Skin of body (tissue), 1 donor: ENCODE measurements at regions not wholly inside any gene's neighbourhood (a gene's known extent, or its start where the extent isn't known, plus 50 kb on each side); places are given as distances from the start of the nearest gene placed in this dataset.
"Not testable (repeated sequence)": the region's sequence is repeated elsewhere in the genome, so short reads cannot be mapped to it uniquely, and the experiment has no call there.

Experiments
- DNase-seq: peaks from one replicate; lab custom pipeline; 2025; lab: John Stamatoyannopoulos, UW

DNA sequence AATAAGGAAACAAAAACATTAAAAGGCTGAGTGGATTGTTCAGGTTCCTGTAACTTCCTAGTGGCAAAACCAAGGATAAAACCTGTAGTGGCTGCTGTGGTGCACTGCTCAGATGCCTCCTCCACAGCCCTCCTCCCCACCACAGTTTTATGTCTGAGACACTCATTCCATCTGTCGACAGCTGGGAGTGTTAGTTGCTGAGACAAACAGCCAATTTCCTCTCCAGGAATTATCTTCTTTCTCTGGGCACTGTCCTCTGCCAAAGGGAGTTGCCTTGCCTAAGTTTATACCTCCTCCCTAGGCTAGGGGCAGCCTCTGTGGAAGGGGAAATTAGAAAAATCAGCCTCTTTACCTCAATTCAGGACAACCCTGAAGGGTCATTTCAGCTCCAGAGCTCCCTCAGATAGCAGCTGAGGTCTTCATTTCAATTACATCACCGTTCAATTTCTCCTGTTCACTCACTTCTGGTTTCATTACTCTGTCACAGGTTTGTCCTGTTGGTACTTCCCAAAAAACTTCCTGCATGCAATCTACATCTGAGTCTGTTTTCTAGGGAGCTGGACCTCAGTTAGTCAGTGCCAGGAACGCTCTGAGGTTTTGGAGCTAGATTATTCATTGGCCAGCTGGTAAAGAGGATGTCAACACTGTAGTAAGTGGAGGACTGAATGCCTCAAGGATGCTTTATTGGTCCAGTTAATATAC, 74.9 kb upstream of the ATP2B1 start:
- DNase-seq = peak; percentile 43

DNA sequence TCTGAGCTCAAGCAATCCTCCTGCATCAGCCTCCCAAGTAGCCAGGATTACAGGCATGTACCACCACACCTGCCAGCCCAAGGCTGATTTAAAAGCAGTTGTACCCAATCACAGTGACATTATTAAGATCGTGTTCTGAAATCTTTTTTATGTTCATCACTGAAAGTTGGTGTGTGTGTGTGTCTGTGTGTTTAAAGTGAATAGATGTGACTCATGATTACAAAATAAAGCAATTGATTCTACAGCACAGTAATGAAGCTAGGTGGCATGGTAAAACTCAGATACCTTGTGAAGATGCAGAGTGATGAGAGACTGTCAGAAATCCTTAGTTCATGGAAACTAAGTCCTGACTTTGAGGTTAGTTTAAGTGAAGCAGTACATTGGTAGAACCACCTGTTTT, 74.2 kb upstream of the ATP2B1 start:
- DNase-seq = no peak

DNA sequence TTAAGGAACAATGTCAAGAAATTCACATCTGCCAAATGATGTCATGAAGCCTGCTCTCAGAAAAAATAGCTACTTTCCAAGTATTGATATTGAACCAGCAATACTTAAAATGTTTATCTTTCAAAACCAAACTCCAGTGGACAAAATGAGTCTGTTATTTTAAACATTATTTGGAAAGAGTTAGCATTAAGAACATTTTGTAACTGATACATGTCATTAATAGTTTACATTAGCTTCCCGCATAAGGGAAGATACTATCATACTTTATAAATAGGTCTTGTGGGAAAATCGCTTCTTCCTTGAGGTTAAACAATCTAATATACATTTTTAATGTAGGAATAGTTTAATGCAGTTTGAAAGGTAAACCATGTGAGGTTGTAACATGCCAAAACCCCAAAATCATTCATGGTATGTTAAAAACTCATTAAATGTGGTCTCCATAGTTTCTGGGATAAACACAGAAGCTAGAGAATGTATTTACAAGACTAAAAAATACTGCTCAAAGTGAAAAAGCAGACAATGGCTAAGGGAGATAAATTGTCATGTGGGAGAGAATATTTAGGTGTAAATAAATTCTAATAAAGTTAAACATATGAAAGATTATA, 73.4 kb upstream of the ATP2B1 start:
- DNase-seq = peak; percentile 5

DNA sequence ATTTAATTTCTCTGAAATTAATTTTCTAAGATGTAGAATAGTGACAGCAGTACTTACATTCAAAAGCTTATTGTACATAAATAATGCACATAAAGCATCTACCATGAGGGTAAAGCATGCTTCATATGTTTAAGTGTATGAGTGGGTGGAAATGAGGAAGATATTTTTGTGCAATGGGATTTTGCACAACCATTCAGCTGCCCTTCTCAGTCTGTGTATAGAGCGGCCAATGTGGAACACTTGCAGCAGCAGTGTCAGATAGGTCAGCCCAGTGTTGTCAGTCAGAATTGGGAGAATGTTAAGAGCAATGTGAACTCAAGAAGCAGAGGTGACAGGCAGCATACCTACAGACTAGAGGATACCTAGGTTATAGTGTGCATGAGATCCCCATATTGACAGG, 72.5 kb upstream of the ATP2B1 start:
- DNase-seq = no peak

DNA sequence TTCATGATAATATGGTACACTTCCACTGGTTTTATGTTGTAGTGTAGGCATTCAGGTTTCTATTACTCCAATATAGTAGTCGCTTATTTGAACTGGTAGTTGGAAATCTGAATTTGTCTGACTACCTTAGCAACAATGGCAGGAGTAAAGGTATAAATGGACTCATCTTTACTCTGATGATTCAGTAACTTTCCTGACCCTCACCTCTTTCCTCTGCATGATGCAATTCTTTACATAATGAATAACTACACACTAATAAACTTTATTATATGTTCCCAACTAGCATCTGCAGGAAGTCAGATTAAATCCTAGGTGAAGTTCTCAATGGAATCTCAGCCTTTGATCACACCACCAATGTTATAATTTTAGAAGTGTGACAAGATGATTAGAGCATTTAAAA, 70.5 kb upstream of the ATP2B1 start:
- no peak for DNase-seq

DNA sequence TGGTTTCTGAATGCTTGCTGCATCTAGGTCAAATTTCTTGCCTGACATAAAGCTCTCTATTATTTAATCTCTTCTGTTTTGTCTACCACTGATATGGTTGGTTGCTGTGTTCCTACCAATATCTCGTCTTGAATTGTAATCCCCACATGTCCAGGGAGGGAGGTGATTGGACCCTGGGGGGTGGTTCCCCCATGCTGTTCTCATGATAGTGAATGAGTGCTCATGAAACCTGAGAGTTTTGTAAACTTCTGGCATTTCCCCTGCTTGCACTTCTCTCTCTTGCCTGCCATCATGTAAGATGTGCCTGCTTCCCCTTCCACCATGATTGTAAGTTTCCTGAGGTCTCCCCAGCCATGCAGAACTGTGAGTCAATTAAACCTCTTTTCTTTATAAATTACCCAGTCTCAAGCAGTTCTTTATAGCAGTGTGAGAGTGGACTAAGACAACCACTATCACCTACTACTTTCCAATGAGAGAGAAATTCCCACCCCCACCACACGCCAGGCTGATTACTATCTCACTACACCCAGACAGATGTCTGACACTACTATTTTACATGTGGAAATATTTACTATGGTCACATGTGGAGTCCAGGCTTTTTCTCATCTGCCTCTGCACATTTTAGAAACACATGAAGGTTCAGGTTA, 69.2 kb upstream of the ATP2B1 start:
- no peak for DNase-seq

DNA sequence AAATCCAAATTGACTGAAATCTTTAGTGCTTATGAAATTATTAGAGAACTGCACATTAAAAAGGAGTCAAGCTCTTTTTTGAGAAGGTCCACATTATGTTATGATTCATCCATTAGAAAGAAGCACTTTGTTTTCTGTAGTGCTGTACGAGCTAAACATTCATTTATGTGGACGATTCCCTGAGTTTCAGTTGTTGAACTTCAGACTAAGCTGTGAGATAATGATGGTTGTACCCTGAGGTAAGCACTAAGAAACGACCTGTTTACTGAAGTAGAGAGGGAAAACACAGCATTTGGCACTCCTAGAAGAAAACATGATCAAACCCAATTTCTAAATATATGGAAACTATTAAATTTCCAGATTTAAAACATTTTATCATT, 67.3 kb upstream of the ATP2B1 start:
- DNase-seq = no peak

DNA sequence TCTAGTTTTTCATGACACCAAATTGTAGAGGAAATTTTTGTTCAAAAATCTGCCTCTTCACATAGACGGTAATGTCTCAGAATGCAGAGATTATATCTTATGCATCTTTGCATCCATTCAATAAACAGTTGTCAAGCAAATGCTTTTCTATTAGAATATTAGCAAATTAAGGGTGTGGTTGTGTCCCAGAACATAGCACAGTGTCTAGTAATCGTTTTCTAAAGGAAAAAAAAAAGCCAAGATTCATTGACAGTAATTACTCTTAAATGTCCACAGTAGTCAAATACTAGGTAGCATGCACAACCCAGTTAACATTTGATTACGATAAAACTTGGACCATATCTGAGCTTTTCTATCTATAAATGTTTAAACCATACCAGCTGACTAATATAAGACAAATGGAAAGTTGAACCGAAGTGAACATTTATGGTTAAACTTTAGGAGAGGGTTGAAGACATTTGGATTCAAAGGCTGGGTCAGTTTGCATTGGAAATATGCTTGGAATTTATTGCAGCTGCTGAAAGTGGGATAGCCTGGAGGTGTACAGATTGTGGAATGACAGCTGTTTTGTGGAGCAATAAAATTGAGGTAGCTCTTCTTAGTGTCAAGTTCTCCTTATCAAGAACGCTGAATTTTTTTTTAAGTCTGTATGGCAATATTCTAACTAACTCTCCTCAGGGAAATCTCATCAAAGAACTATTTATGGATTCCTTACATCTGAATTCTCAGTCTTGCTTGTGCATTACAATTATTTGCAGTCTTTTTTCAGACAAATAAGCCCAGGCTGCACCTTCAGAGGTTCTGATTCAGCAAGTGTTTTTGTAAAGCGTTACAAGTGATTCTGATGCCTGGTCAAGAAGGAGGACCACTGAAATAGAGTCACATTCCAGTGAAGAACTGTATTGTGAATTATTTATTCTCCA, 66.7 kb upstream of the ATP2B1 start:
- DNase-seq = peak; percentile 15

DNA sequence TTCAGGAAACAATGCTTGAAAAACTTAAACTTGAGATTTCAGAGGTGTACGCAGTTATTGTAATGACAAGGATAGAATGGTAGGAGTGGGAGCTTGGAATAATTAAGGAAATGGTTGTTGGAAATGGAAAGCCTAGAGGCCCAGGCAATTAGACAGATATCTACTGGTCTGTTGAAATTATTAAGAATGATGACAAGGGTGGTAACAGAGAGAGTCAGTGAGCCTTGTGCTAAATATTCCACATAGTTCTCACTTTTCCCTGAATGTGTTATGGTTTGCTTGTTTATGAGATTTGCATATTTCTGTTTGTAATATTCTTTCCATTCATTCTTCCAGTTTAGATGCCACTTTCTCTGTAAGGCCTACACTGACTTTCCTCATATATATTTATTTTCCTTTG, 66.0 kb upstream of the ATP2B1 start:
- no peak for DNase-seq

DNA sequence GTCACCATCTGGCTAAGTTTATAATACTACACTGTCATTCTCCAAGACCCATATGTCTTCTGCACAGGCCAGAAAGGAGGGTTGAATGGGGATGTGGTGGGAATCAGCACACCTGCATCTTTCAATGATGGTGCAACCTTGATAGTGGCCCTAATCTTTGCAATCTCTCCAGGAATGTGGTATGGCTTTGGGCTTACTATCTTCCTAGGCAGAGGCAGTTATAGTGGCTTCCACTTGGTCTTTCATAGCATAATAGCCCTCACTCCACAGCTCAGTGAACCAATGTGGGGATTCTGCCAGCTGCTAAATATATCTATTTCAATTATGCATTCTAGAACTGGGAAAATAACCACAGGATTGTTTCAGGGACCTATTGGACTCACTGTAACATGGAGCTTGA, 61.8 kb upstream of the ATP2B1 start:
- no peak for DNase-seq

DNA sequence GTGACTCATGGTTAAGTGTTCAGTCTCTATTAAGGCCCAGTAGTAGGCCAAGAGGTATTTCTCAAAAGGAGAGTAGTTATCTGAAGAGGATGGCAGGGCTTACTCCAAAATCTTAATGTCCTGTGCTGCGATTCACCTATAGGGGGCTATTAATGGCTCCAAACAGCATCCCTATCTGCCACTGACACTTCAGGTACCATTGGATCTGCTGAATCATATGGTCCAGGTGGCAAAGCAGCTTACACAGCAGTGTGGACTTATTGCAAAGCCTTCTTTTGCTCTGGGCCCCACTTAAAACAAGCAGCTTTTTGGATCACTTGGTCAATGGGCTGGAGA, 60.8 kb upstream of the ATP2B1 start:
- no peak for DNase-seq

DNA sequence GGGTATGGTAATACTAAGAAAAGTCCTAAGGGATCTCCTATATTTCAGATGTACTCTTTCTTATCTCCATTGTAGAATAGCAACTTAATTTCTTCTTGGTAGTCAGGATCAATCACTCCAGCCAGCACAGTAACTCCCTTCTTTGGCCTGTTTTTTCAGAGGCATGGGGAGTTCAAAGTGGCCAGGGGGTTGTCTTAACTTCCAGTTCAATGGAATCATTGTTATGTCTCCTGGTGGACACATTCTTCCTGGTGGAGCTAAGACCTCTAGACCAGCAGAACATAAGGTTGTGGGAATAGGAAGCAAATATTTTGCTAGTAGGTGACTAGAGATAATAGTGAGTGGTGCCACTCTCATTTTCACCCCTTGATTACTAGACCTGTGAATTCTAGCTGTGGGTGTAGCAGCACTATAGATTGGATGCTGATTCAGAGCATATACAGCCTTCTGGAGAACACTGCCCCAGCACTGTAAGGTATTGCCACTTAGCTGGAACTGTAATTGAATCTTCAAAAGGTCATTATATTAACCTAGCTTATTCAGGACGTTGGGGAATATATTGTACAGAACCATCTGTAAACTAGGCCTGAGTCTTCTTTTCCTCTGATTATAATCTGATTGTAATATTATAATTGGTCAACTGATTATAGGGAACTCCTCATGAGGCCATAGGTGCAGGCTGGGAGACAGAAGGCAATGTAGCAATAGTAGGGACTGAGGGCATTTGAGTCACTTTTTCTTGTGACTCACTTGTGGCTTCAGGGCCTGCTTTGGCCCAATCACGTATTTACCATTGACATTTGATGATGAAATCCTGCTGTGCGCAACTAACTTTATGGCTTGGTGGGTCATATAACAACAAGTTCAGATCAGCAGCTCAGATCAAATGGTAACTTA, 60.2 kb upstream of the ATP2B1 start:
- DNase-seq = no peak

DNA sequence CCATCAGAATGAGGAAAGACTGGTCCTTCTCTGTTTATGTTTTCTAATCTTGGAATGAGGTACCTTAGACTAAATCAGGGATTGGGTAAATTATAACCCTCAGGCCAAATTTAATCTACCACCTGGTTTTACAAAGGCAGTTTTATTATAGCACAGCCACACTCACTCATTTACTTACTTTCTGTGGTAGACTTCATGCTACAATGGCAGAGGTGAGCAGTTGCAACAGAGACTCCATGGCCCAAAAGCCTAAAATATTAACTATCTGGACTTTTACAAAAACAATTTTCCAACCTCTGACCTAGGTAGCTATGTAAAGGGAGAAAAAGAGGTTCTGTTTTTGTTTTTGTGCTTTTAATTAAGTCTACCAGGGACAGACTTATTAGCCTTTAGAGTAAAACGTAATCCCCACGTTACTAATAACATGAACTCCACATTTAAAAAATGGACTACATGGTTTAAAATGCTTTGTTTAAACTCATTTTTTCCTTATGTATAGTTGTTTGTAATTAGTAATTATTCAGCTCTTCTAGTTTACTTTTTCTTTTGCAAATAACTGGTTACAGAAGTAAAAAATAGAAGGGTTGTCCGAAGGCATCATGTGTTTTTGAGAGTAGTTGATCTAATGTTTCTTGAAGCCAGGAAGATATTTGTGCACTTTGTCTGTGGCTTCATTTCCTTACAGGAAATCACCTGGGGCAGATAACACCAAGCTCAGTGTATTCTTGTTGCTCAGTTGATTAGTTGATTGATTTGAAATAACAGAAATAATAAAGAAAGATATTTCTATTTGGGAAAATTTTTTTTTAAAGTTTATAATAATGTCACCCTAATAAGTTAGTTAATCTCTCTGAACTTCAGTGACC, 57.6 kb upstream of the ATP2B1 start:
- DNase-seq = no peak

DNA sequence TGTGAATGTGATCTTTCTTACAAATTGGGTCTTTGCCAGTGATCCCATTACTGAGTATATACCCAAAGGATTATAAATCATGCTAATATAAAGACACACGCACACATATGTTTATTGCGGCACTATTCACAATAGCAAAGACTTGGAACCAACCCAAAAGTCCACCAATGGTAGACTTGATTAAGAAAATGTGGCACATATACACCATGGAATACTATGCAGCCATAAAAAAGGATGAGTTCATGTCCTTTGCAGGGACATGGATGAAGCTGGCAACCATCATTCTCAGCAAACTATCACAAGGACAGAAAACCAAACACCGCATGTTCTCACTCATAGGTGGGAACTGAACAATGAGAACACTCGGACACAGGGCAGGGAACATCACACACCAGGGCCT, 55.5 kb upstream of the ATP2B1 start:
- DNase-seq = not testable (repeated sequence)

DNA sequence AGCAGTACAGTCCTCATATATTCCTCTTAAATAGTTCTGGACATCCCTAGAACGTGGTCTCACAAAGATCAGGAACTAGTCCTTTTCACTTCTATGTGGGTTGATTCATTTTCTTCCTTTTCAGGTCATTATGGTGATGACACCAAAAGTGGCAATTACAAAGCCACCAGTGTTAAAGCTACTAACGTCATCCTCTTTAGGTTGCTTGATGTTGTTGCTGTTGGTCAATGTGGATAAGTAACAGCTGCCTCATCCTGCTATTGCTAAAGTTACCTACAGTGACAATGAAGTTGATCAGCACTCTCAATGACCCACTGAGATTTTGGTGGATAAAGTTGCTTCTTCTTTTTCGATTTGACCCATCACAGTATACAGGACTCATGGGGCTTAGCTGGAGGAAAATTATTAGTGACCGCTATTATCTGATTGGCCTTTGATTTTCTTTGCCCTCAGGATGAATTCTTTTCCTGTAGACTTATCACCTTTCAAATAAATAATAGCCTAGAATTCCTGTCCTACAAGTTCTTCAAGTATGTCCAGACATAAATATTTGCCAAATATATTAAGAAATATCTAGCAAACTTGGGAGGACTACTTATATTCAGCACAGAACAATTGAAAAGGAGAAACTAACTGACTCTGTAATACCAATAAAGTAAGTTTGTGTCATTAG, 54.0 kb upstream of the ATP2B1 start:
- DNase-seq = no peak

DNA sequence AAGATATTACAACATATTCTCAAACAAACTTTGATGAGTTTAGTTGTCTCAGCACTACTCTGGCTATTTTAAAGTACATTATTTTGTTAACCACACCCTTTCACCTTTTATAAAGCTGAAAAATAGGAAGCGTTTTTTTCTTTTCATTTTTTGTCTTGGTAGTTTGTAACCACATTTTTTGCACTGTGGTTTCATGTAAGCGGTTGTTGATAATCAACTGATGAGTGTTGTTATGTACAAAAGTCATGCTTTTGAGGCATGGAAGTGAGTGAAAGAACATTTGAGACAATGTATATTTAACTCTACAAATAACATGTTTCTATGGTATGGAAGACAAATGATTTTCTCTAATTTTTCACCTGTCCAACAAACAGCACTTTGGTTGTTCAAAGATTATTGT, 52.1 kb upstream of the ATP2B1 start:
- DNase-seq = no peak
